IMR-90 (cell line): ENCODE measurements at regions not wholly inside any gene's neighbourhood (a gene's known extent, or its start where the extent isn't known, plus 50 kb on each side); places are given as distances from the start of the nearest gene placed in this dataset.

Source experiments
- BHLHE40 ChIP-seq: fragments of 150-350 bp; IDR thresholded peaks from 2 replicates; pipeline ENCODE4 v1.6.1; 2016; ENCODE audit warnings: mild to moderate bottlenecking, low read depth, low read length
- CTCF ChIP-seq: conservative IDR thresholded peaks from 2 replicates; pipeline ENCODE4 v1.5.1; 2012; ENCODE audit warnings: mild to moderate bottlenecking, low read depth, low read length, improper control_type of control experiment
- ELK1 ChIP-seq: fragments of 150-350 bp; IDR thresholded peaks from 2 replicates; pipeline ENCODE4 v1.6.1; 2016; ENCODE audit warnings: low read depth, mild to moderate bottlenecking, low read length, moderate library complexity, borderline replicate concordance
- FOS ChIP-seq: fragments of 150-350 bp; IDR thresholded peaks from 2 replicates; pipeline ENCODE4 v1.6.1; 2016; ENCODE audit warnings: low read depth, low read length
- MAFK ChIP-seq: IDR thresholded peaks from 2 replicates; pipeline ENCODE4 v1.6.1; 2012; ENCODE audit warnings: low read depth, low read length, improper control_type of control experiment
- MXI1 ChIP-seq: IDR thresholded peaks from 2 replicates; pipeline ENCODE4 v1.6.1; 2012; ENCODE audit warnings: low read depth, mild to moderate bottlenecking, low read length, moderate library complexity, borderline replicate concordance
- NFE2L2 ChIP-seq: fragments of 150-350 bp; IDR thresholded peaks from 2 replicates; pipeline ENCODE4 v1.6.1; 2016; ENCODE audit warnings: low read depth, mild to moderate bottlenecking, low read length
- POLR2A ChIP-seq: IDR thresholded peaks from 2 replicates; pipeline ENCODE4 v1.6.1; 2012; ENCODE audit warnings: mild to moderate bottlenecking, low read depth, low read length
- RCOR1 ChIP-seq: IDR thresholded peaks from 2 replicates; pipeline ENCODE4 v1.6.1; 2012; ENCODE audit warnings: mild to moderate bottlenecking, low read length, improper control_type of control experiment; ENCODE audit not compliant: insufficient replicate concordance
- RFX5 ChIP-seq: IDR thresholded peaks from 2 replicates; pipeline ENCODE4 v1.8.0; 2012; ENCODE audit warnings: low read depth, mild to moderate bottlenecking, low read length, moderate library complexity
- USF2 ChIP-seq: fragments of 150-350 bp; IDR thresholded peaks from 2 replicates; pipeline ENCODE4 v1.6.1; 2017; ENCODE audit warnings: mild to moderate bottlenecking, antibody characterized with exemption, low read length, low read depth

- TF ChIP-seq CTCF (no peak), FOS (no peak), USF2 (no peak), POLR2A (no peak), MAFK (no peak), BHLHE40 (no peak), MXI1 (no peak), ELK1 (no peak), RFX5 (no peak), NFE2L2 (no peak), RCOR1 (no peak)
Measured at GRCh38 chr20:48002517-48002970, 217.3 kb upstream of the SULF2 start.
